ENCODE measurements at regions not wholly inside any gene's neighbourhood (a gene's known extent, or its start where the extent isn't known, plus 50 kb on each side); places are given as distances from the start of the nearest gene placed in this dataset.
"Not testable (repeated sequence)": the region's sequence is repeated elsewhere in the genome, so short reads cannot be mapped to it uniquely, and the experiment has no call there.

DNA sequence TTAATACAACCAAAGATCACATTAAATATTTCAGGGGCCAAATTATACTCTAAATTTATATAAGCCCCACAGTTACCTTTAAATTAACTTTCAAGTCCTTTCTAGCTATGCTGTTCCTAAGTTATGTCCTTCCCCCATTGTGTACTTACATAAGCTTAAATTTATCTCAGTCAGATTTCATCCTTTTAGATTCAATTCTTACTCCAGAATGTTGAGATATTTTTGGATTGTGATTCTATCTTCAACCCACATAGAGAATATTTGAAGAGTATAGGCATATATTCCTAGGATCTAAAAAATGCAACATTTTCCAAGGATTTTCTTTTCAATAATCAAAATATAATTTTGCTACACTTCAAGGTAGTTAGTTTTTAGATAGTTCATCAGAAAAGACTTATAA, 242.8 kb downstream of the KCNE4 start:
- ATAC-seq (no peak), DNase-seq (no peak)

- ATAC-seq, result no peak
Observed at GRCh38 chr2:223297788-223298187, 245.8 kb downstream of the KCNE4 start.

GRCh38 chr2:223298329-223298728, 246.3 kb downstream of the KCNE4 start:
- ATAC-seq, result not testable (repeated sequence)

More at GRCh38 chr2:223297788-223298187, 245.8 kb downstream of the KCNE4 start:
- no peak for DNase-seq

GRCh38 chr2:223300326-223300725, 248.3 kb downstream of the KCNE4 start:
- DNase-seq (no peak), ATAC-seq (no peak)

More at GRCh38 chr2:223298329-223298728, 246.3 kb downstream of the KCNE4 start:
- not testable (repeated sequence) for DNase-seq

DNA sequence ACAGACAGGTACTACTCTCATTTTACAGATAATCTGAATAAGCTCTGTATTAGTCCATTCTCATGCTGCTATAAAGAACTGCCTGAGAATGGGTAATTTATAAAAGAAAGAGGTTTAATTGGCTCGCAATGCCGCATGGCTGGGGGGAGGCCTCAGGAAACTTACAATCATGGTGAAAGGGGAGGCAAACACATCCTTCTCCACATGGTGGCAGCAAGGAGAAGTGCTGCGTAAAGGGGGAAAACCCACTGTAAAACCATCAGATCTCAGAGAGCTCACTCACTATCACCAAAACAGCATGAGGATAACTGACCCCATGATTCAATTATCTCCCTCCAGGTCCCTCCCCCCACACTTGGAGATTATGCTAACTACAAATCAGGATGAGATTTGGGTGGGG, 254.4 kb downstream of the KCNE4 start:
- DNase-seq, result no peak
- no peak for ATAC-seq

DNA sequence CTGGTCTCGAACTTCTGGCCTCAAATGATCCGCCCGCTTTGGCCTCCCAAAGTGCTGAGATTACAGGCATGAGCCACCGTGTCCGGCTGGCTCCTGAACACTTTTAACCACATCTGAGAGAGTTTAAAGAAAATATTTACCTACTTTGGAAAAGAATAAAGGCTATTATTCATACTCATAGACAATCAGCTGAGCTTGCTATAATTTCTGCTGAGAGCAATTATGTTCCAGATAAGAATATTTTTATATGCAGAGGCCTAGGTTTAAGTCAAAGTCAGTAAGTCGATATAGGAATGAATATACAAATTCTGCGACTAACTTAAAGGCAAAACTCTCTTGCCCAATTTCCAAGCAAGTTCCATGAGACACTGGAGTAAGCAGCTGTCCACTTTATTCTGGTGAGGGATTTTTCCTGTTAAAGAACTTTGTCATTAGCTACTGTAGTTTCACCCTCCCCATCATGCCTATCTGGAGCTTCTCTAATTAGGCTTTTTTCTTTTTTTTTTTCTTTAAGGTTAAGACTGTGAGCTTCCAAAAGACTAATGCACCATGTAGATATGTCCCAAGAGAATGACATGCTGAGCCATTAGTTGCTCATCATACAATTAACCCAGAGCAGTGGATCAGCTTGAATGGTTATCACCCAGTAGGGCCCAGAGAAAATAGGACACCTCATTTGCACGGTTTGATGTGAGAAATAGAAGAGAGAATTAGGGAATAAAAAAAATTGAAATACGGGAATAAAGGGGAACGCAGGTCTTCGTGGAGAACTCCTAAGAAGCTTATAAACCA, 260.1 kb downstream of the KCNE4 start:
- DNase-seq (no peak), ATAC-seq (no peak)

- DNase-seq, result no peak
- no peak for ATAC-seq
Observed at GRCh38 chr2:223313101-223313500, 261.1 kb downstream of the KCNE4 start.

GRCh38 chr2:223314811-223315210, 262.8 kb downstream of the KCNE4 start:
- no peak for DNase-seq
- ATAC-seq, result no peak

DNA sequence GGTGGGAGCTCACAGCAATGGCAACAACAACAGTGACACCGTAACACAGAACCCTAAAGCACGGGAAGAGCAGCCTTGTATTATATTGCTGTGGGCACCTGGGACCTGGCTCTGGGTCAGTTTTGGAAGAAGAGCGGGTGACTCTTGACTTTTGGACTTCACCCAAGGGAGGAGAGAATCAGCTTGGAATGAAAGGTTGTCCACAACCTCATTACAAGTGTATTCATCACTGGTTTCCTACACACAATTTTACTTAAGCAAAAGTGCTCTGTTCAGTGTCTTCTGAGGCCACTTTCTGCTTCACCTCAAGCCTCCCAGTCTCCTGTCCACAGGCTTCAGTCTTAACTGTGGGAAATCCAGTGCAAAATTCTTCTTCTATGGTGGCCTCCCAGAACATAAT, 263.8 kb downstream of the KCNE4 start:
- DNase-seq (no peak), ATAC-seq (no peak)

- ATAC-seq (no peak), DNase-seq (no peak)
Observed at GRCh38 chr2:223316342-223316741, 264.4 kb downstream of the KCNE4 start.

DNA sequence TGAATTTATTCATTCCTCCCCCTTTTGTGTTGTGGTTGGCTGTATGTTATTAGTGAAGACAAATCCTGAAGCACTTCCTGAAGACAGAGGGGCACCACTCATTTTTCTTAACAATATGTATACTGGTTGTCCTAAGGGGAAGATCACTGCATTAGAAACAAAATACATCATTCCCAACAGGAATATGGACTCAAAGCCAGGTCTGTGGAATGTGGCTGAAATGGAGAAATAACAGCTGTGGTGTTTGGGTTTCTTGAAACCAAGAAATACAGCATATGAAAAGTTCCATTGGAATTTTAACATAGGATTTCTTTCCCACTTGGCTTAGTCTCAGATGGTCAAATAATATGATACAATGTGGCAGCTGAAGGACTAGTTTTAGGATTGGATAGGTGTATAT, 267.6 kb downstream of the KCNE4 start:
- ATAC-seq, result no peak
- DNase-seq, result no peak

- DNase-seq, result no peak
- ATAC-seq, result no peak
Observed at GRCh38 chr2:223324402-223324801, 272.4 kb downstream of the KCNE4 start.

DNA sequence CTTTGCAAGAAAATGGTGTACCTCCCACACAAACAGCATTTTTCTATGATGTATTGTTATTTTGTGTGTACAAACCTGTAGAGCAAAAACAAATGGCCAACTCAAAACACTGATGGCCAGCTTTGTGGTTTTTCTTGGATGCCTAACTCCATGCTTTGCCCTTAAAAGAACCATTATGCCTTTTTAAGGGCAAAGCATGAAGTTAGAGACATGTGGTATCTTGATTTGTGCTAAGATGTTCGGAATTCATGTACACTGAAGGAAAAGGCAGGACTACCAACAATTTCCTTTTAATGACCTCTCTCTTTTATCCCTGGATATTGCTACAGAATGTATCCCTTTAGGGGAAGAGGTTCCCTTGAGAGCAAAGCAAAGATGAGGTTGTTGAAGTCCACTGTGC, 273.6 kb downstream of the SCG2 start:
- ATAC-seq (no peak), DNase-seq (no peak)

DNA sequence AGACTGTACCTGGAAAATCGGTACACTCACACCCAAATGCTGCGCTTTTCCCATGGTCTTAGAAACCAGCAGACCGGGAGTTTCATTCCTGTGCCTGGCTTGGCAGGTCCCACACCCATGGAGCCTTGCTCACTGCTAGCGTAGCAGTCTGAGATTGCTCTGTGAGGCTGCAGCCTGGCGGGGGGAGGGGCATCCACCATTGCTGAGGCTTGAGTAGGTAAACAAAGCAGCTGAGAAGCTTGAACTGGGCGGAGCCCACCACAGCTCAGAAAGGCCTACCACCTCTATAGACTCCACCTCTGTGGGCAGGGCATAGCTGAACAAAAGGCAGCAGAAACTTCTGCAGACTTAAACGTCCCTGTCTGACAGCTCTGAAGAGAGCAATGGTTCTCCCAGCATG, 271.4 kb downstream of the SCG2 start:
- DNase-seq, ATAC-seq: not testable (repeated sequence)

DNA sequence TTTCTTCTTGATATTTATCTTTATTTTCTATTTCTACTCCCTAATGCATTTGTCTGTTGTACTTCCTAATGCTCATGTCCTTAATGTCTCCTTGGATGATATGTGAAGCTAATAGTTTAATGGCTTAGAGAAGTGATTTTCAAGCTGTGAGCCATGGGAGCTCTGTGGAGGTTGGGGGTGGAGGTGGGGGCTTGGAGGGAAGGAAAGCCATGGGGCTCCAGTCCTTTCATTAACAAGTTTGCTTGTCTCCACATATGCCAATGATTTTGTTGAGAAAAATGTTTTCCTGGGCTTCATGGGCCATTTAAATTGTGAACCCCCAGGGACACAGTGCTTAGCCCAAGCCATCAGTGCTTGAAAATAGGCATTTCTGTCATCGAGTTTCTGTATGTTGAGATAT, 264.1 kb downstream of the SCG2 start:
- no peak for DNase-seq
- no peak for ATAC-seq

GRCh38 chr2:223357076-223357475, 245.1 kb downstream of the SCG2 start:
- ATAC-seq, result no peak
- DNase-seq, result no peak

DNA sequence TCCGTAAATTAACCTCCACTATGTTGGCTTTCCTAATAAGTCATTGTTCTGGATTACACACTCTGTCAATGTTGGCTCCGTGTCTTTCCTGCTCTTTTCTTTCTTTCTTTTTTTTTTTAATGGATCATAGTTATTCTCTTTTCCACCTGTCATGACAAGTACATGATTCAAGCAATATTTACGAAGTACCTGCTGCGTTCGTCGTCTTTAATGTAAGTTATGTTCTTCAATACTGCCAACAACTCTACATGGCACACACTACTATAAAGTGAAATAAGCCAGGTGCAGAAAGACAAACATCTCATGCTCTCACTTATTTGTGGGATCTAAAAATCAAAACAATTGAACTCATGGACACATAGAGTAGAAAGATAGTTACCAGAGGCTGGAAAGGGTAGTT, 239.1 kb downstream of the SCG2 start:
- DNase-seq (no peak), ATAC-seq (no peak)

DNA sequence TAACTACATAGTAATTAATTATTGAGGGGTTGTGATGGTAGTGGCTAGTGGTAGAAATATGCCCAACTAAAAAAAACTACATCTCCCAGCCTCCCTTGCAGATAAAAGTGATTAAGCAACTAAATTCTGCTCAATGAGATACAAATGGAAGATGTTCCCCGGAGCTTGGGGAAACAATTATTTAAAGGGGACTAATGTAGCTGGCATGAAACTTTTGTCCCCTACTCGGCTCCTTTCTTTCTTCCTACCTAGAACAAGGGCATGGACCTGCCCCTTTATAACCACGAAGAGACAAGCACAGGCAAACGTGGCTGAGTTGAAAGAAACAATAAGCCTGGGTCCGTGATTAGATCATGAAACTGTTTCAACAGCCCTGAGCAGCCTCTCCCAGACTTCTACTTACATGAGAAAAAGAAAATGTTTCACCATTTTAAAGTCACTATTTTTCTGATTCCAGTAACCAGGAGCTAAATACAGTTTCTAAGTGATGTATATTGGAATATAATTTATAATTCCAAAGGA, 236.9 kb downstream of the SCG2 start:
- DNase-seq (no peak), ATAC-seq (no peak)

DNA sequence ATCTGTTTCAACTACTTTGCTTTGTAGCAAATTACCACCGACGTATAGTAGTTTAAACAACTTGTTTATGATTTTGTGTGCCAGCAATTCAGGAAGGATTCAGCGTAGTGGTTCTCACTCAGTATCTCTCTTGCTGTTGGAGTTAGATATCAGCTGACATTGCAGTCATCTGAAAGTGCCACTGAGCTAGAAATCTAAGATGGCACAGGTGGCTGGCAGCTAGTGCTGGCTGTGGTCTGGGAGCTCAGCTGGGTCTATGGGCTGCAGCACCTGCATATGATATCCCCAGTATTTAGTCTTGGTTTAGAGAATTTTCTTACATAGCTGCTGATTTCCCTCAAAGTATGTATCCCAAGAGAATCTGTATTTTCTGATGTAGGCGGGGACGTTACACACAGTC, 235.6 kb downstream of the SCG2 start:
- DNase-seq, result no peak
- no peak for ATAC-seq

DNA sequence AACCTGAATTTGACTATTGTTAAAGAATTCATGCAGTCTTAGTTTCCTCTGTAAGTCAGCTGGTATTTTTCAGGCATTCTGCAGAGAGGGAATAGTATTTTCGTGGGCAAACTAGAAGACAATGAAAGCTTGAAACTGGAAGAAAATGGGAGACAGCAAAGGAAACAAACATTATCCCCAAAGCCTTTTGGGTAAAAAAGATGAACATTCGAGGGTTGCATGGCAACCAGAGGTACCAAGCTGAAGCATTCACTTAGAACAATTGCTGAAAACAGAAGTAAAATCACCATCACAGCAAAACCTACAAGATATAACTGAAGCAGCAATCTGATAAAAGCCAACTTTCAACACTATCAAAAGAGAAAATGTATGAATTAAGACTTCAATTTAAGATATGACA, 233.7 kb downstream of the SCG2 start:
- DNase-seq (no peak), ATAC-seq (no peak)

- ATAC-seq (no peak), DNase-seq (no peak)
Observed at GRCh38 chr2:223369889-223370288, 232.3 kb downstream of the SCG2 start.

- DNase-seq (no peak), ATAC-seq (no peak)
Observed at GRCh38 chr2:223383315-223383714, 218.8 kb downstream of the SCG2 start.

- ATAC-seq (no peak), DNase-seq (no peak)
Observed at GRCh38 chr2:223386189-223386588, 216.0 kb downstream of the SCG2 start.

DNA sequence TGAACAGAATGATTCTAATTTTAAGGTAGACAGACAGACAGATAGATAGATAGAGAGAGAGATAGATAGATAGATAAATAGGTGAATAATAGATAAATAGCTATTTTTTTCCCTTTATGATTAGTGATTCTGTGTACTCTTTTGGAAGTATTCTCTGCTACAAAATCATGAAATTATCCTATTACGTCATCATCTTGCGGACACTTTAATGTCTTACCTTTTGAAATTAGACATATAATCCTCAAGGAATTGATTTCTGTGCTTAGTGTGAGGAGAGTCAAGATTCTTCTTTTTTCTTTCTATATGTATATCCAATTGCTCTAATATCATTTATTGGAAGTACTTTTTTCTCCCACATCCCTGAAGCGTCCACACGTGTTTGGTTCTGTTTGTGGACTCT, 215.2 kb downstream of the SCG2 start:
- no peak for ATAC-seq
- no peak for DNase-seq

All from stimulated activated naive CD8-positive, alpha-beta T cell treated with anti-CD3 and anti-CD28 coated beads, Interleukin-15, Interleukin-2, amounts not matched to agents 100 U/mL and 50 U/mL, for 24 hours (primary cell).